Common myeloid progenitor, CD34-positive (primary cell): ENCODE measurements at regions not wholly inside any gene's neighbourhood (a gene's known extent, or its start where the extent isn't known, plus 50 kb on each side); places are given as distances from the start of the nearest gene placed in this dataset.

Source experiments
- CTCF ChIA-PET: fragments of 350-600 bp; sonication (Branson Sonifier 250); formaldehyde crosslinking; loops from one replicate; lab custom pipeline; 2021; ENCODE audit warnings: antibody characterized with exemption; lab: Charles Lee
- POLR2A ChIA-PET: fragments of 350-600 bp; sonication (Branson Sonifier 250); formaldehyde crosslinking; loops from one replicate; lab custom pipeline; 2021; ENCODE audit warnings: antibody characterized with exemption; lab: Charles Lee
- DNase-seq, 3 donors: peaks; one replicate each; pipeline versions ENCODE4 v3.0.0 to v3.0.0-alpha.2; 2013
- H3K27ac ChIP-seq, 2 experiments: 1 replicate in 1 of 2; 2 replicates in 1 of 2; pipeline ENCODE4 v1.7.0; 2013; ENCODE audit warnings: inconsistent platforms in 2 of 2, low read length in 2 of 2, mild to moderate bottlenecking in 2 of 2, low read depth in 1 of 2, moderate library complexity in 1 of 2; ENCODE audit not compliant: severe bottlenecking in 2 of 2, insufficient read depth in 1 of 2, poor library complexity in 1 of 2
- H3K27me3 ChIP-seq, 5 experiments: replicated peaks in 2 of 5; 1 replicate in 3 of 5; 2 replicates in 2 of 5; pipeline versions ENCODE4 v1.6.1 to v1.7.0; 2013; ENCODE audit warnings: low read length in 4 of 5, mild to moderate bottlenecking in 2 of 5, moderate library complexity in 2 of 5, inconsistent platforms in 1 of 5; ENCODE audit not compliant: insufficient read depth in 5 of 5, control insufficient read depth in 4 of 5
- H3K36me3 ChIP-seq, 4 experiments: 1 replicate in 2 of 4; 2 replicates in 2 of 4; pipeline versions ENCODE4 v1.6.1 to v1.7.0; 2013; ENCODE audit warnings: low read length in 3 of 4, control low read depth in 1 of 4, mild to moderate bottlenecking in 1 of 4; ENCODE audit not compliant: control insufficient read depth in 4 of 4, insufficient read depth in 4 of 4
- H3K4me1 ChIP-seq, 4 experiments: 1 replicate in 3 of 4; 2 replicates in 1 of 4; pipeline versions ENCODE4 v1.6.1 to v1.7.1; 2013; ENCODE audit warnings: low read length in 3 of 4, mild to moderate bottlenecking in 3 of 4, control low read depth in 1 of 4, inconsistent platforms in 1 of 4, moderate library complexity in 1 of 4; ENCODE audit not compliant: control insufficient read depth in 4 of 4, insufficient read depth in 4 of 4; ENCODE audit errors: control extremely low read depth in 1 of 4
- H3K4me3 ChIP-seq, 7 experiments: 1 replicate in 4 of 7; 2 replicates in 3 of 7; pipeline versions ENCODE4 v1.5.1 to v1.7.0; 2013; ENCODE audit warnings: mild to moderate bottlenecking in 7 of 7, low read length in 6 of 7, moderate library complexity in 6 of 7, inconsistent platforms in 2 of 7, low read depth in 2 of 7, control low read depth in 1 of 7; ENCODE audit not compliant: insufficient read depth in 4 of 7, control insufficient read depth in 1 of 7; ENCODE audit errors: extremely low read depth in 1 of 7
- H3K9me3 ChIP-seq, 5 experiments: 1 replicate in 4 of 5; 2 replicates in 1 of 5; pipeline versions ENCODE4 v1.6.1 to v1.7.1; 2013; ENCODE audit warnings: low read length in 4 of 5, mild to moderate bottlenecking in 2 of 5, inconsistent platforms in 1 of 5, low read depth in 1 of 5, moderate library complexity in 1 of 5; ENCODE audit not compliant: control insufficient read depth in 4 of 5, insufficient read depth in 2 of 5; ENCODE audit errors: control extremely low read depth in 1 of 5
- WGBS: methylation state at CpG from one replicate; pipeline ENCODE4 v1.1.5; 2013; ENCODE audit not compliant: insufficient coverage; 5-methylcytosine and 5-hydroxymethylcytosine counted together

GRCh38 chr3:76969996-76970615 is 69.8 kb upstream of the ROBO2 start:
- no peak overlapping the region for H3K27ac ChIP-seq
- POLR2A ChIA-PET: no interaction called here
- H3K36me3 ChIP-seq: no peaks in the 10 kb centered on the region
- no peak for DNase-seq
- H3K4me1 ChIP-seq: no peaks in the 10 kb centered on the region
- no peaks in the 10 kb centered on the region for H3K9me3 ChIP-seq
- no peak overlapping the region for H3K4me3 ChIP-seq
- 60% methylated on average over 2 of the region's 4 CpGs for WGBS
- no peaks in the 10 kb centered on the region for H3K27me3 ChIP-seq
- CTCF ChIA-PET: interaction anchor here (0.7 kb wide), 1 partner anchor 9 kb away, joined by 3 read pairs; no protein-coding TSS in a partner anchor

GRCh38 chr3:76972624-76973296 is 67.1 kb upstream of the ROBO2 start:
- Histone ChIP-seq H3K4me1 (no peaks in the 10 kb centered on the region), H3K27ac (no peak overlapping the region), H3K9me3 (no peaks in the 10 kb centered on the region), H3K4me3 (no peak overlapping the region), H3K27me3 (no peaks in the 10 kb centered on the region), H3K36me3 (no peaks in the 10 kb centered on the region)
- WGBS: 81% methylated on average over 4 of the region's 4 CpGs
- ChIA-PET CTCF (interaction anchor here (0.6 to 1.1 kb wide), 2 partner anchors 11 to 14 kb away, joined by 3 read pairs; no protein-coding TSS in a partner anchor), POLR2A (no interaction called here)
- no peak for DNase-seq

- no peaks in the 10 kb centered on the region for H3K36me3 ChIP-seq
- no peaks in the 10 kb centered on the region for H3K9me3 ChIP-seq
- H3K4me3 ChIP-seq: no peak overlapping the region
- ChIA-PET CTCF (no interaction called here), POLR2A (no interaction called here)
- H3K27me3 ChIP-seq: no peaks in the 10 kb centered on the region
- no peak for DNase-seq
- H3K4me1 ChIP-seq: no peaks in the 10 kb centered on the region
- no peak overlapping the region for H3K27ac ChIP-seq
Measured at GRCh38 chr3:76976996-76977395, 62.9 kb upstream of the ROBO2 start.

- Histone ChIP-seq H3K27ac (no peak overlapping the region), H3K9me3 (no peaks in the 10 kb centered on the region), H3K4me1 (no peaks in the 10 kb centered on the region), H3K27me3 (no peaks in the 10 kb centered on the region), H3K36me3 (no peaks in the 10 kb centered on the region), H3K4me3 (no peak overlapping the region)
- no peak for DNase-seq
- ChIA-PET POLR2A (no interaction called here), CTCF (no interaction called here)
Measured at GRCh38 chr3:76985645-76986044, 54.3 kb upstream of the ROBO2 start.

- POLR2A ChIA-PET: no interaction called here
- Histone ChIP-seq H3K36me3 (no peaks in the 10 kb centered on the region), H3K4me3 (no peak overlapping the region), H3K27me3 (no peaks in the 10 kb centered on the region), H3K9me3 (no peaks in the 10 kb centered on the region), H3K4me1 (no peaks in the 10 kb centered on the region), H3K27ac (no peak overlapping the region)
- CTCF ChIA-PET: interaction anchor here (0.7 kb wide), 1 partner anchor 10 kb away, joined by 3 read pairs; no protein-coding TSS in a partner anchor
- 92% methylated on average over 8 of the region's 11 CpGs for WGBS
- DNase-seq: no peak
Measured at GRCh38 chr3:76986876-76987474, 52.9 kb upstream of the ROBO2 start.
